K562 (cell line): ENCODE measurements at regions not wholly inside any gene's neighbourhood (a gene's known extent, or its start where the extent isn't known, plus 50 kb on each side); places are given as distances from the start of the nearest gene placed in this dataset.

Experiments
- CBX3 ChIP-seq, 2 experiments: IDR thresholded peaks; 1 replicate in 1 of 2; 2 replicates in 1 of 2; pipeline ENCODE4 v1.6.1; 2012; ENCODE audit warnings: inconsistent platforms in 2 of 2, low read length in 2 of 2, borderline replicate concordance in 1 of 2, control low read depth in 1 of 2
- CREB5 ChIP-seq: fragments of 250-450 bp; sonication (Bioruptor Pico); IDR thresholded peaks from 2 replicates; pipeline ENCODE4 v1.5.0; 2020; ENCODE audit warnings: mild to moderate bottlenecking
- DMBX1 ChIP-seq: fragments of 250-450 bp; sonication (Bioruptor Pico); IDR thresholded peaks from 2 replicates; pipeline ENCODE4 v1.8.0; 2022; ENCODE audit warnings: inconsistent platforms, mild to moderate bottlenecking, moderate library complexity, borderline replicate concordance
- DNMT1 ChIP-seq: fragments of 450-650 bp; IDR thresholded peaks from 2 replicates; pipeline ENCODE4 v1.6.1; 2016; ENCODE audit warnings: antibody characterized with exemption, mild to moderate bottlenecking
- FUS ChIP-seq: fragments of 200-400 bp; formaldehyde crosslinking; optimal IDR thresholded peaks from 2 replicates; pipeline ENCODE3; 2017; ENCODE audit warnings: low read depth, low read length
- MAFG ChIP-seq: fragments of 450-650 bp; conservative IDR thresholded peaks from 2 replicates; pipeline ENCODE4 v1.6.1; 2016; ENCODE audit warnings: missing genetic modification characterization, missing compliant biosample characterization
- TRIM25 ChIP-seq: fragments of 450-650 bp; IDR thresholded peaks from 2 replicates; pipeline ENCODE4 v1.7.0; 2016; ENCODE audit warnings: borderline replicate concordance
- U2AF2 ChIP-seq: fragments of 200-400 bp; formaldehyde crosslinking; optimal IDR thresholded peaks from 2 replicates; pipeline ENCODE3; 2017; ENCODE audit warnings: low read depth, mild to moderate bottlenecking, low read length
- ZNF668 ChIP-seq: fragments of 250-450 bp; sonication (Bioruptor Pico); IDR thresholded peaks from 2 replicates; pipeline ENCODE4 v1.8.0; 2022; ENCODE audit warnings: mild to moderate bottlenecking, inconsistent platforms
- ZNF695 ChIP-seq: fragments of 450-650 bp; formaldehyde crosslinking; IDR thresholded peaks from 2 replicates; pipeline ENCODE4 v1.4.0; 2020; ENCODE audit warnings: mild to moderate bottlenecking, moderate library complexity
- ZNF780A ChIP-seq: fragments of 250-450 bp; sonication (Bioruptor Pico); IDR thresholded peaks from 2 replicates; pipeline ENCODE4 v1.5.0; 2021; ENCODE audit warnings: mild to moderate bottlenecking
- TF ChIP-seq, protein P1 (sequence below), 2 experiments: fragments of 450-650 bp; formaldehyde crosslinking in 1 of 2; IDR thresholded peaks; 2 replicates each; pipeline versions ENCODE4 v1.4.0 to v1.6.1; 2014 to 2020; ENCODE audit warnings: mild to moderate bottlenecking in 2 of 2, borderline replicate concordance in 1 of 2, low read depth in 1 of 2
- TF ChIP-seq, protein P2 (sequence below): fragments of 450-650 bp; IDR thresholded peaks from 2 replicates; pipeline ENCODE4 v1.6.1; 2018; ENCODE audit warnings: mild to moderate bottlenecking, low read depth; ENCODE audit not compliant: partially characterized antibody
- TF ChIP-seq, protein P3 (sequence below): sonication (generic); formaldehyde crosslinking; IDR thresholded peaks from 2 replicates; pipeline ENCODE4 v1.8.1; 2022; ENCODE audit warnings: missing genetic modification reagents

DNA sequence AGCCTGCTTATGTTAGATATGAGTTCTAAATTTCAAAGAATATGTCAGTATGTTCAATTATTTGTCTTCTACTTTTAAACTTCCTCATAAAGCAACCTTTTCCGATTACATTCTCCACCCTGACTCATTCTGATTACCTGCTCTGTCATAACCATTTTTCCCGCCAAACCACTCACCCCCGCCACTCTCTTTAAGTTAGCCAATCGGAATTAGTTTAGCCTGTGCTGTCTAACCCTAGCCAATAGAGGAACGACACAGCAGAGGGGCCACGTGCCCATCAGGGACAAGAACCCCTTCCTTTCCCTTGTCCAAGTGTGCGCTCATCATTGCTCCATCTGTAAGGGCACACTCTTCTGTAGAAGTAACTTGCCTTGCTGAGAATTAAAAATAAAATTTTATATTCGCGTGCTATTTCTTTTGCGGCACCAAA, 91.4 kb downstream of the CCDC71L start (continued):
- TF ChIP-seq, protein P1, sequence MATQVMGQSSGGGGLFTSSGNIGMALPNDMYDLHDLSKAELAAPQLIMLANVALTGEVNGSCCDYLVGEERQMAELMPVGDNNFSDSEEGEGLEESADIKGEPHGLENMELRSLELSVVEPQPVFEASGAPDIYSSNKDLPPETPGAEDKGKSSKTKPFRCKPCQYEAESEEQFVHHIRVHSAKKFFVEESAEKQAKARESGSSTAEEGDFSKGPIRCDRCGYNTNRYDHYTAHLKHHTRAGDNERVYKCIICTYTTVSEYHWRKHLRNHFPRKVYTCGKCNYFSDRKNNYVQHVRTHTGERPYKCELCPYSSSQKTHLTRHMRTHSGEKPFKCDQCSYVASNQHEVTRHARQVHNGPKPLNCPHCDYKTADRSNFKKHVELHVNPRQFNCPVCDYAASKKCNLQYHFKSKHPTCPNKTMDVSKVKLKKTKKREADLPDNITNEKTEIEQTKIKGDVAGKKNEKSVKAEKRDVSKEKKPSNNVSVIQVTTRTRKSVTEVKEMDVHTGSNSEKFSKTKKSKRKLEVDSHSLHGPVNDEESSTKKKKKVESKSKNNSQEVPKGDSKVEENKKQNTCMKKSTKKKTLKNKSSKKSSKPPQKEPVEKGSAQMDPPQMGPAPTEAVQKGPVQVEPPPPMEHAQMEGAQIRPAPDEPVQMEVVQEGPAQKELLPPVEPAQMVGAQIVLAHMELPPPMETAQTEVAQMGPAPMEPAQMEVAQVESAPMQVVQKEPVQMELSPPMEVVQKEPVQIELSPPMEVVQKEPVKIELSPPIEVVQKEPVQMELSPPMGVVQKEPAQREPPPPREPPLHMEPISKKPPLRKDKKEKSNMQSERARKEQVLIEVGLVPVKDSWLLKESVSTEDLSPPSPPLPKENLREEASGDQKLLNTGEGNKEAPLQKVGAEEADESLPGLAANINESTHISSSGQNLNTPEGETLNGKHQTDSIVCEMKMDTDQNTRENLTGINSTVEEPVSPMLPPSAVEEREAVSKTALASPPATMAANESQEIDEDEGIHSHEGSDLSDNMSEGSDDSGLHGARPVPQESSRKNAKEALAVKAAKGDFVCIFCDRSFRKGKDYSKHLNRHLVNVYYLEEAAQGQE (IDR thresholded peaks at IDR 0.05; ENCODE audit: borderline replicate concordance) = peak; percentile 15; the same call in 1 of the 2 replicates
- TF ChIP-seq, protein P1 (CRISPR knock-in tag; IDR thresholded peaks at IDR 0.05; ENCODE audit: low read depth) = no peak
- TF ChIP-seq DNMT1 = no peak
- TF ChIP-seq TRIM25 = no peak; the same call in 1 of the 2 replicates
- peak; percentile 98 for TF ChIP-seq DMBX1 (CRISPR knock-in tag)
- TF ChIP-seq ZNF780A (CRISPR knock-in tag) = no peak
- TF ChIP-seq, protein P2, sequence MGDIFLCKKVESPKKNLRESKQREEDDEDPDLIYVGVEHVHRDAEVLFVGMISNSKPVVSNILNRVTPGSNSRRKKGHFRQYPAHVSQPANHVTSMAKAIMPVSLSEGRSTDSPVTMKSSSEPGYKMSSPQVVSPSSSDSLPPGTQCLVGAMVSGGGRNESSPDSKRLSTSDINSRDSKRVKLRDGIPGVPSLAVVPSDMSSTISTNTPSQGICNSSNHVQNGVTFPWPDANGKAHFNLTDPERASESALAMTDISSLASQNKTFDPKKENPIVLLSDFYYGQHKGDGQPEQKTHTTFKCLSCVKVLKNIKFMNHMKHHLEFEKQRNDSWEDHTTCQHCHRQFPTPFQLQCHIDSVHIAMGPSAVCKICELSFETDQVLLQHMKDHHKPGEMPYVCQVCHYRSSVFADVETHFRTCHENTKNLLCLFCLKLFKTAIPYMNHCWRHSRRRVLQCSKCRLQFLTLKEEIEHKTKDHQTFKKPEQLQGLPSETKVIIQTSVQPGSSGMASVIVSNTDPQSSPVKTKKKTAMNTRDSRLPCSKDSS = no peak
- TF ChIP-seq, protein P3, sequence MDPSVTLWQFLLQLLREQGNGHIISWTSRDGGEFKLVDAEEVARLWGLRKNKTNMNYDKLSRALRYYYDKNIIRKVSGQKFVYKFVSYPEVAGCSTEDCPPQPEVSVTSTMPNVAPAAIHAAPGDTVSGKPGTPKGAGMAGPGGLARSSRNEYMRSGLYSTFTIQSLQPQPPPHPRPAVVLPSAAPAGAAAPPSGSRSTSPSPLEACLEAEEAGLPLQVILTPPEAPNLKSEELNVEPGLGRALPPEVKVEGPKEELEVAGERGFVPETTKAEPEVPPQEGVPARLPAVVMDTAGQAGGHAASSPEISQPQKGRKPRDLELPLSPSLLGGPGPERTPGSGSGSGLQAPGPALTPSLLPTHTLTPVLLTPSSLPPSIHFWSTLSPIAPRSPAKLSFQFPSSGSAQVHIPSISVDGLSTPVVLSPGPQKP = no peak
- peak; percentile 92 for TF ChIP-seq ZNF668
- TF ChIP-seq ZNF695 (CRISPR knock-in tag) = 0 out of 2 replicates have a peak, but pooled peaks have one; percentile 46
- TF ChIP-seq U2AF2 = no peak
- peak in 1 of 2 experiments; percentile 76; a peak in 2 of 3 replicates for TF ChIP-seq CBX3 (IDR thresholded peaks at IDR 0.05; ENCODE audit: borderline replicate concordance in 1 of 2, low read length in 2 of 2)
- no peak for TF ChIP-seq FUS
- no peak; the same call in 1 of the 2 replicates for TF ChIP-seq CREB5 (CRISPR knock-in tag)
- no peak for TF ChIP-seq MAFG (tag)
